Mesendoderm (in vitro differentiated cells): ENCODE measurements at regions not wholly inside any gene's neighbourhood (a gene's known extent, or its start where the extent isn't known, plus 50 kb on each side); places are given as distances from the start of the nearest gene placed in this dataset.

Source experiments
- DNase-seq: peaks from one replicate; pipeline ENCODE4 v3.0.0; 2013
- H2AK5ac ChIP-seq: 2 replicates; pipeline ENCODE4 v1.6.1; 2013; ENCODE audit warnings: low read length, inconsistent platforms
- H2BK120ac ChIP-seq: 2 replicates; pipeline ENCODE4 v1.6.1; 2013; ENCODE audit warnings: low read depth, mild to moderate bottlenecking, low read length, moderate library complexity, mixed read lengths
- H2BK15ac ChIP-seq: replicated peaks from 2 replicates; pipeline ENCODE4 v1.6.1; 2013; ENCODE audit warnings: low read depth, mild to moderate bottlenecking, moderate library complexity
- H2BK5ac ChIP-seq: 2 replicates; pipeline ENCODE4 v1.6.1; 2013; ENCODE audit warnings: low read length, inconsistent platforms
- H3K18ac ChIP-seq: 2 replicates; pipeline ENCODE4 v1.6.1; 2013; ENCODE audit warnings: mild to moderate bottlenecking, low read length, mixed read lengths
- H3K23ac ChIP-seq: one replicate; pipeline ENCODE4 v1.6.1; 2013; ENCODE audit warnings: low read length
- H3K27ac ChIP-seq: 2 replicates; pipeline ENCODE4 v1.5.1; 2013; ENCODE audit warnings: low read depth, mild to moderate bottlenecking, inconsistent platforms, low read length, moderate library complexity
- H3K27me3 ChIP-seq: 2 replicates; pipeline ENCODE4 v1.6.1; 2013; ENCODE audit warnings: low read length, control low read depth, mild to moderate bottlenecking, inconsistent platforms; ENCODE audit not compliant: insufficient read depth, poor library complexity
- H3K36me3 ChIP-seq: 2 replicates; pipeline ENCODE4 v1.6.1; 2013; ENCODE audit warnings: low read length, inconsistent platforms; ENCODE audit not compliant: control insufficient read depth, insufficient read depth
- H3K4ac ChIP-seq: one replicate; pipeline ENCODE4 v1.6.1; 2013; ENCODE audit warnings: low read depth, mild to moderate bottlenecking, low read length, moderate library complexity
- H3K4me1 ChIP-seq: 2 replicates; pipeline ENCODE4 v1.6.1; 2013; ENCODE audit warnings: low read depth, low read length, inconsistent platforms; ENCODE audit not compliant: control insufficient read depth
- H3K4me2 ChIP-seq: 2 replicates; pipeline ENCODE4 v1.6.1; 2013; ENCODE audit warnings: low read length
- H3K4me3 ChIP-seq: 2 replicates; pipeline ENCODE4 v1.5.1; 2013; ENCODE audit warnings: mild to moderate bottlenecking, low read length
- H3K56ac ChIP-seq: one replicate; pipeline ENCODE4 v1.6.1; 2013; ENCODE audit warnings: low read length
- H3K79me1 ChIP-seq: 2 replicates; pipeline ENCODE4 v1.6.1; 2013; ENCODE audit warnings: low read length, inconsistent platforms
- H3K79me2 ChIP-seq: 2 replicates; pipeline ENCODE4 v1.6.1; 2013; ENCODE audit warnings: mild to moderate bottlenecking, low read length; ENCODE audit not compliant: control insufficient read depth, insufficient read depth
- H3K9ac ChIP-seq: 2 replicates; pipeline ENCODE4 v1.6.1; 2013; ENCODE audit warnings: low read length, inconsistent platforms
- H4K5ac ChIP-seq: one replicate; pipeline ENCODE4 v1.6.1; 2013; ENCODE audit warnings: low read length
- H4K8ac ChIP-seq: one replicate; pipeline ENCODE4 v1.6.1; 2013; ENCODE audit warnings: low read depth, mild to moderate bottlenecking, control low read depth, low read length, moderate library complexity
- WGBS: extraction: QIAGEN DNeasy Blood & Tissue Kit; methylation state at CpG from one replicate; pipeline ENCODE4 v1.1.7; 2013; ENCODE audit warnings: low lambda C conversion rate, missing lambda C conversion rate; ENCODE audit not compliant: insufficient coverage; ENCODE audit errors: extremely low coverage; 5-methylcytosine and 5-hydroxymethylcytosine counted together

- DNase-seq: no peak
- Histone ChIP-seq H3K4me1 (peaks cover 5% of the 10 kb centered on the region), H3K9ac (no peak overlapping the region), H2BK5ac (no peak overlapping the region), H4K8ac (no peak overlapping the region), H3K23ac (no peak overlapping the region), H3K79me2 (no peaks in the 10 kb centered on the region), H3K4me3 (no peak overlapping the region), H3K56ac (no peak overlapping the region), H3K27me3 (no peaks in the 10 kb centered on the region), H3K79me1 (no peaks in the 10 kb centered on the region), H3K18ac (no peak overlapping the region), H3K27ac (no peak overlapping the region), H2BK15ac (no peak overlapping the region), H2AK5ac (no peak overlapping the region), H3K4me2 (no peak overlapping the region), H3K4ac (no peak overlapping the region), H2BK120ac (no peak overlapping the region), H3K36me3 (no peaks in the 10 kb centered on the region), H4K5ac (no peak overlapping the region)
- no CpG with 5 or more reads among the region's 2 CpGs for WGBS
Observed at GRCh38 chr12:4112734-4113325, 160.7 kb upstream of the CCND2 start.

- H3K4ac ChIP-seq: no peak overlapping the region
- no peak overlapping the region for H3K56ac ChIP-seq
- no peaks in the 10 kb centered on the region for H3K36me3 ChIP-seq
- no peak overlapping the region for H4K5ac ChIP-seq
- no peak overlapping the region for H3K4me3 ChIP-seq
- H2BK120ac ChIP-seq: no peak overlapping the region
- no peak overlapping the region for H3K18ac ChIP-seq
- WGBS: no CpG with 5 or more reads among the region's 7 CpGs
- H3K9ac ChIP-seq: no peak overlapping the region
- H3K79me1 ChIP-seq: no peaks in the 10 kb centered on the region
- H3K27ac ChIP-seq: no peak overlapping the region
- H3K23ac ChIP-seq: no peak overlapping the region
- H4K8ac ChIP-seq: no peak overlapping the region
- H3K4me2 ChIP-seq: no peak overlapping the region
- no peak overlapping the region for H2AK5ac ChIP-seq
- DNase-seq: no peak
- no peak overlapping the region for H2BK5ac ChIP-seq
- H2BK15ac ChIP-seq: no peak overlapping the region
- peaks cover 5% of the 10 kb centered on the region for H3K4me1 ChIP-seq
- H3K79me2 ChIP-seq: no peaks in the 10 kb centered on the region
- no peaks in the 10 kb centered on the region for H3K27me3 ChIP-seq
Observed at GRCh38 chr12:4112290-4112689, 161.3 kb upstream of the CCND2 start.

GRCh38 chr12:4111010-4111409, 162.6 kb upstream of the CCND2 start:
- Histone ChIP-seq H3K4me2 (no peak overlapping the region), H3K79me2 (no peaks in the 10 kb centered on the region), H2BK15ac (no peak overlapping the region), H4K5ac (no peak overlapping the region), H3K9ac (no peak overlapping the region), H2BK120ac (no peak overlapping the region), H2BK5ac (no peak overlapping the region), H3K56ac (no peak overlapping the region), H3K23ac (no peak overlapping the region), H3K4me1 (peaks cover 2% of the 10 kb centered on the region), H3K27me3 (no peaks in the 10 kb centered on the region), H3K18ac (no peak overlapping the region), H3K27ac (no peak overlapping the region), H3K36me3 (no peaks in the 10 kb centered on the region), H2AK5ac (no peak overlapping the region), H3K4ac (no peak overlapping the region), H4K8ac (no peak overlapping the region), H3K4me3 (no peak overlapping the region), H3K79me1 (no peaks in the 10 kb centered on the region)
- no CpG with 5 or more reads among the region's 5 CpGs for WGBS
- DNase-seq: no peak

- DNase-seq: no peak
- no peak overlapping the region for H3K27ac ChIP-seq
- H3K23ac ChIP-seq: no peak overlapping the region
- no peak overlapping the region for H3K56ac ChIP-seq
- H3K79me1 ChIP-seq: no peaks in the 10 kb centered on the region
- H3K9ac ChIP-seq: no peak overlapping the region
- H4K5ac ChIP-seq: no peak overlapping the region
- H3K27me3 ChIP-seq: no peaks in the 10 kb centered on the region
- H3K36me3 ChIP-seq: no peaks in the 10 kb centered on the region
- H2BK5ac ChIP-seq: no peak overlapping the region
- no peak overlapping the region for H4K8ac ChIP-seq
- no peak overlapping the region for H2BK15ac ChIP-seq
- H3K4me2 ChIP-seq: no peak overlapping the region
- H3K4me3 ChIP-seq: no peak overlapping the region
- H3K4me1 ChIP-seq: peaks cover 1% of the 10 kb centered on the region
- no peak overlapping the region for H2BK120ac ChIP-seq
- no peak overlapping the region for H3K18ac ChIP-seq
- no peak overlapping the region for H3K4ac ChIP-seq
- no CpG with 5 or more reads among the region's 5 CpGs for WGBS
- H3K79me2 ChIP-seq: no peaks in the 10 kb centered on the region
- no peak overlapping the region for H2AK5ac ChIP-seq
Observed at GRCh38 chr12:4109826-4110225, 163.7 kb upstream of the CCND2 start.

GRCh38 chr12:4108803-4109345, 164.7 kb upstream of the CCND2 start:
- H2AK5ac ChIP-seq: no peak overlapping the region
- DNase-seq: no peak
- H4K5ac ChIP-seq: no peak overlapping the region
- no peaks in the 10 kb centered on the region for H3K79me2 ChIP-seq
- H2BK120ac ChIP-seq: no peak overlapping the region
- H2BK5ac ChIP-seq: no peak overlapping the region
- no peak overlapping the region for H3K23ac ChIP-seq
- no peaks in the 10 kb centered on the region for H3K36me3 ChIP-seq
- no peak overlapping the region for H3K4me3 ChIP-seq
- no peak overlapping the region for H2BK15ac ChIP-seq
- no peak overlapping the region for H3K4me2 ChIP-seq
- no peaks in the 10 kb centered on the region for H3K4me1 ChIP-seq
- no peak overlapping the region for H3K27ac ChIP-seq
- no CpG with 5 or more reads among the region's 5 CpGs for WGBS
- H4K8ac ChIP-seq: no peak overlapping the region
- H3K27me3 ChIP-seq: no peaks in the 10 kb centered on the region
- no peak overlapping the region for H3K56ac ChIP-seq
- H3K4ac ChIP-seq: no peak overlapping the region
- no peaks in the 10 kb centered on the region for H3K79me1 ChIP-seq
- no peak overlapping the region for H3K9ac ChIP-seq
- H3K18ac ChIP-seq: no peak overlapping the region
